Activated T-cell treated with anti-CD3 and anti-CD28 coated beads, Interleukin-2, amount 50 U/mL, for 72 hours (primary cell): ENCODE measurements at regions not wholly inside any gene's neighbourhood (a gene's known extent, or its start where the extent isn't known, plus 50 kb on each side); places are given as distances from the start of the nearest gene placed in this dataset.

Experiments used
- ATAC-seq, 2 donors: fragments of 150-1000 bp; cut with Tn5 transposase; replicated peaks in 1 of 2; 2 replicates each; pipeline ENCODE4 v1.10.0; 2021; ENCODE audit warnings: moderate library complexity in 2 of 2, mild to moderate bottlenecking in 1 of 2
- DNase-seq, 2 donors: peaks; one replicate each; pipeline ENCODE4 v3.0.0; 2021 to 2022; ENCODE audit warnings: mixed read lengths in 1 of 2
- H3K27ac Mint-ChIP-seq: one replicate; pipeline ENCODE4 v1.8.0; 2022; ENCODE audit warnings: mild to moderate bottlenecking, moderate library complexity, mixed read lengths
- H3K27me3 Mint-ChIP-seq: one replicate; pipeline ENCODE4 v1.8.0; 2022; ENCODE audit warnings: low read depth, mixed read lengths
- H3K36me3 Mint-ChIP-seq, 2 donors: one replicate each; pipeline ENCODE4 v1.8.0; 2022; ENCODE audit warnings: mixed read lengths in 2 of 2, mild to moderate bottlenecking in 1 of 2; ENCODE audit not compliant: insufficient read depth in 2 of 2
- H3K4me1 Mint-ChIP-seq: one replicate; pipeline ENCODE4 v1.8.0; 2022; ENCODE audit warnings: low read depth, mixed read lengths
- H3K4me3 Mint-ChIP-seq, 2 donors: one replicate each; pipeline ENCODE4 v1.8.0; 2022; ENCODE audit warnings: mild to moderate bottlenecking in 2 of 2, mixed read lengths in 2 of 2, moderate library complexity in 2 of 2
- H3K9me3 Mint-ChIP-seq, 2 donors: one replicate each; pipeline ENCODE4 v1.8.0; 2022; ENCODE audit warnings: mixed read lengths in 2 of 2

- DNase-seq (no peak), ATAC-seq (no peak)
- no peak overlapping the region for H3K27ac Mint-ChIP-seq
- no peaks in the 10 kb centered on the region for H3K36me3 Mint-ChIP-seq
- H3K4me1 Mint-ChIP-seq = no peaks in the 10 kb centered on the region
- H3K9me3 Mint-ChIP-seq = peaks cover 0 to 3% of the 10 kb centered on the region in 2 donors
- no peak overlapping the region for H3K4me3 Mint-ChIP-seq
- no peaks in the 10 kb centered on the region for H3K27me3 Mint-ChIP-seq
Measured at GRCh38 chr7:121774563-121774962, 98.4 kb upstream of the PTPRZ1 start.

GRCh38 chr7:121766676-121767075, 106.3 kb upstream of the PTPRZ1 start:
- Mint-ChIP-seq H3K4me3 (no peak overlapping the region), H3K27ac (no peak overlapping the region), H3K36me3 (no peaks in the 10 kb centered on the region), H3K9me3 (peaks cover 0 to 1% of the 10 kb centered on the region in 2 donors), H3K4me1 (no peaks in the 10 kb centered on the region), H3K27me3 (no peaks in the 10 kb centered on the region)
- DNase-seq (no peak), ATAC-seq (no peak)

GRCh38 chr7:121761399-121761798, 111.6 kb upstream of the PTPRZ1 start:
- Mint-ChIP-seq H3K36me3 (no peaks in the 10 kb centered on the region), H3K9me3 (peaks cover 0 to 3% of the 10 kb centered on the region in 2 donors), H3K4me3 (no peak overlapping the region), H3K4me1 (no peaks in the 10 kb centered on the region), H3K27me3 (no peaks in the 10 kb centered on the region), H3K27ac (no peak overlapping the region)
- DNase-seq (no peak), ATAC-seq (no peak)

DNA sequence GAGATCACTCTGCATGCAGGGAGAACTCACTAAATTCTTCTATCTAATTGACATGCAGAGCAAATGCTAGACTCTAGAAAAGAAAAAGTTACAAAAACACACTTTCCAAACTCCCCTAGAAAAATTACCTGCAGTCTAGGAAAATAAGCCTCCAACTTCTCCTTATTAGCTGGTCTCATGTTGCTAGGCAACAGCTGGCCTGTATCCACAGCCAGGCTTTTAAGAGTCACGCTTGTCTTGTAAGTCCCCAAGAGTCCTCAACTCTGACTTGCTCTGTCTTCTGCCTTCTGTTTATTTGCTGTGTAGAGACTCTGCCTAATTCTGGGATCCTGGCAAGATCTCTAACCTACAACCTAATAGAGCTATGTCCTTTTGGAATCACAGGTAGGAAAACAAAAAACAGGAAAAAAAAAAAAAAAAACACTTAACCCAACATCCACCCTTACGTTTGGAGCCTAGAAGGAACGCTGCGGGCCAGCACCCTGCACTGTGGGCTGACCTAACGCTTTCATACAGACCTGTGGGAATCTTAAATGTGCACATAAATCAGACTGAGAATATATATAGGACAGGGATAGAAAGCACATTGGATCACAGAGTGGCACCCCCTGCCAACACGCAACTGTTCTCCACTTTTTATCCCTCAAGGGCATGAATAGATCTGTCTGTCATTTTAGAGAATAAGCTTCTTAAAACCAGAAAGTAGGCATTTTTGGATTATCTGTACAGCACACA, 117.0 kb upstream of the PTPRZ1 start:
- H3K4me3 Mint-ChIP-seq = no peak overlapping the region
- H3K27me3 Mint-ChIP-seq = peaks cover 5% of the 10 kb centered on the region
- no peak for ATAC-seq
- H3K9me3 Mint-ChIP-seq = peaks cover 0 to 4% of the 10 kb centered on the region in 2 donors
- H3K4me1 Mint-ChIP-seq = no peaks in the 10 kb centered on the region
- H3K36me3 Mint-ChIP-seq = no peaks in the 10 kb centered on the region
- no peak overlapping the region for H3K27ac Mint-ChIP-seq
- no peak for DNase-seq

- Mint-ChIP-seq H3K27me3 (peaks cover 5% of the 10 kb centered on the region), H3K4me3 (no peak overlapping the region), H3K9me3 (peaks cover 0 to 4% of the 10 kb centered on the region in 2 donors), H3K27ac (no peak overlapping the region), H3K36me3 (no peaks in the 10 kb centered on the region), H3K4me1 (no peaks in the 10 kb centered on the region)
- no peak for DNase-seq
- ATAC-seq = no peak
Measured at GRCh38 chr7:121755286-121755685, 117.7 kb upstream of the PTPRZ1 start.

- no peak for DNase-seq
- H3K4me3 Mint-ChIP-seq = no peak overlapping the region
Measured at GRCh38 chr7:121753944-121754343, 119.0 kb upstream of the PTPRZ1 start.

GRCh38 chr7:121752706-121753105, 120.3 kb upstream of the PTPRZ1 start:
- Mint-ChIP-seq H3K27ac (no peak overlapping the region), H3K4me1 (no peaks in the 10 kb centered on the region), H3K27me3 (peaks cover 5% of the 10 kb centered on the region), H3K36me3 (no peaks in the 10 kb centered on the region), H3K4me3 (no peak overlapping the region), H3K9me3 (peaks cover 0 to 2% of the 10 kb centered on the region in 2 donors)
- DNase-seq = no peak
- no peak for ATAC-seq

More at GRCh38 chr7:121753944-121754343, 119.0 kb upstream of the PTPRZ1 start:
- Mint-ChIP-seq H3K27ac (no peak overlapping the region), H3K36me3 (no peaks in the 10 kb centered on the region), H3K9me3 (peaks cover 0 to 4% of the 10 kb centered on the region in 2 donors), H3K27me3 (peaks cover 5% of the 10 kb centered on the region), H3K4me1 (no peaks in the 10 kb centered on the region)
- no peak for ATAC-seq

GRCh38 chr7:121748546-121748945, 124.4 kb upstream of the PTPRZ1 start:
- ATAC-seq (no peak), DNase-seq (no peak)
- H3K4me1 Mint-ChIP-seq = no peaks in the 10 kb centered on the region
- peaks cover 5% of the 10 kb centered on the region for H3K27me3 Mint-ChIP-seq
- no peaks in the 10 kb centered on the region for H3K36me3 Mint-ChIP-seq
- H3K4me3 Mint-ChIP-seq = no peak overlapping the region
- peaks cover 1 to 2% of the 10 kb centered on the region in 2 donors for H3K9me3 Mint-ChIP-seq
- H3K27ac Mint-ChIP-seq = no peak overlapping the region

DNA sequence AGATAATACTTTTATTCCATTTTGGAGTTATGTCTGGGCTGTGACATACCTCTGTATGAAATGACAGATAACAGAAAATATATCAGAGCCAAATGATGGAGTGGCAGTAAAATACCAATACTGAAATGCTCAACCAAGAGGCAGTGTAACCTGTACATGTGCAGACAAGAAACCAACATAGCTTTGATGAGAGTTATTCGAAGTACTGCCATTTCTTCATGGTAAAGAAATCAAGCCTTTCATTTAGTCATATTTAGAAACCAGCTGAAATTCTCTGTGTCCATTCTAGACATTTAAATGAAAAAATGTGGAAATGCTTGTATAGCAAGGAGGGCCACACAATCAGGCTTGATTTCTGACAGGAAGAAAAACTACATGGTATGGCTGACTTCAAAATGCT, 127.1 kb upstream of the PTPRZ1 start:
- Mint-ChIP-seq H3K9me3 (peaks cover 1 to 2% of the 10 kb centered on the region in 2 donors), H3K4me1 (no peaks in the 10 kb centered on the region)

GRCh38 chr7:121744877-121745276, 128.1 kb upstream of the PTPRZ1 start:
- DNase-seq (no peak), ATAC-seq (no peak)
- Mint-ChIP-seq H3K4me3 (no peak overlapping the region), H3K4me1 (no peaks in the 10 kb centered on the region), H3K9me3 (peaks cover 1 to 2% of the 10 kb centered on the region in 2 donors), H3K27ac (no peak overlapping the region), H3K36me3 (no peaks in the 10 kb centered on the region), H3K27me3 (no peaks in the 10 kb centered on the region)

More for the DNA sequence above, 127.1 kb upstream of the PTPRZ1 start:
- no peak for ATAC-seq
- Mint-ChIP-seq H3K27ac (no peak overlapping the region), H3K36me3 (no peaks in the 10 kb centered on the region), H3K27me3 (no peaks in the 10 kb centered on the region), H3K4me3 (no peak overlapping the region)
- no peak for DNase-seq

DNA sequence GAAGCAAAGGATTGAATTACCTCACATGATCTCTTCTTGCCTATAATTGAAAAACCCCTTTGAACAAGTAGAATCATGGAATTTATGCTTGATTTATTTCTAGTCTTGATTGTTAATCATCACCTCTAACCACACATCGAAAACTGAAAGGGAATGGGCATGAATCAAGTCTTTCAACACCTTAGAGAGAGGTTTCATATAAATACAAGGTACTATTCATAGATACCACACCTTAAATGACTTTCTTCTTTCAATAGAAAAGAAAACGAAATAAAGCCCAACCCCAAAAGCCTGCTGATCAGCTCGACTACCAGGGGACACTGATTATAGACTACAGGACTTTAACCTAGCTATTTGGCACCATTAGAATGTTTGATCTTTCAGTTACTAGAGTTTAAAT, 128.6 kb upstream of the PTPRZ1 start:
- no peak overlapping the region for H3K27ac Mint-ChIP-seq
- no peak for DNase-seq
- no peaks in the 10 kb centered on the region for H3K36me3 Mint-ChIP-seq
- H3K27me3 Mint-ChIP-seq = no peaks in the 10 kb centered on the region
- no peaks in the 10 kb centered on the region for H3K4me1 Mint-ChIP-seq
- ATAC-seq = no peak
- no peak overlapping the region for H3K4me3 Mint-ChIP-seq
- H3K9me3 Mint-ChIP-seq = peaks cover 1 to 2% of the 10 kb centered on the region in 2 donors

DNA sequence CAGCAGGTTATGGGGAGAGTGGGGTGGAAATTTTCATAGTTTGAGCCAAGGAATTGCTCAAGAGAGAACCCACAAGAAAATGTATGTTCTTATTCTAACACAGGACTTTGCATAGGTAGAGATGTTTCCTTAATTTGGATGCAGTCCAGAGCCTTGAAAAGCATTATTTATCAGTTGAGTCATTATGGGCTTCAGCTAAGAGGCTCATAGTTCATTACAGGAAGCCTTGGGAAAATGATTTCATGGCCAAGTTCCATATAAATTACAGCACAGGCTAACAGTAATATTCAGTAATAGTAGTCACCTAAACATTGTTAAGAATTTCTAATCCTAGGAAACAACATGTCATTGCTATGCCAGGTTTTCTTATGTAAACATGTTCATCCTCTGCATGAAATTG, 131.1 kb upstream of the PTPRZ1 start:
- Mint-ChIP-seq H3K9me3 (peaks cover 1 to 4% of the 10 kb centered on the region in 2 donors), H3K36me3 (peaks cover 0 to 3% of the 10 kb centered on the region in 2 donors), H3K4me1 (no peaks in the 10 kb centered on the region), H3K4me3 (no peak overlapping the region), H3K27ac (no peak overlapping the region), H3K27me3 (no peaks in the 10 kb centered on the region)
- ATAC-seq = no peak
- no peak for DNase-seq

- H3K27me3 Mint-ChIP-seq = no peaks in the 10 kb centered on the region
- peaks cover 0 to 3% of the 10 kb centered on the region in 2 donors for H3K36me3 Mint-ChIP-seq
- no peak for ATAC-seq
- peaks cover 0 to 4% of the 10 kb centered on the region in 2 donors for H3K9me3 Mint-ChIP-seq
- no peak for DNase-seq
- H3K4me3 Mint-ChIP-seq = no peak overlapping the region
- no peaks in the 10 kb centered on the region for H3K4me1 Mint-ChIP-seq
- H3K27ac Mint-ChIP-seq = no peak overlapping the region
Measured at GRCh38 chr7:121739465-121739864, 133.5 kb upstream of the PTPRZ1 start.

- no peak for ATAC-seq
- H3K9me3 Mint-ChIP-seq = peaks cover 4 to 5% of the 10 kb centered on the region in 2 donors
Measured at GRCh38 chr7:121730869-121731268, 142.1 kb upstream of the PTPRZ1 start.

More at GRCh38 chr7:121730869-121731268, 142.1 kb upstream of the PTPRZ1 start:
- DNase-seq = no peak
- H3K27ac Mint-ChIP-seq = no peak overlapping the region
- no peaks in the 10 kb centered on the region for H3K4me1 Mint-ChIP-seq
- H3K4me3 Mint-ChIP-seq = no peak overlapping the region
- no peaks in the 10 kb centered on the region for H3K27me3 Mint-ChIP-seq
- peaks cover 3% of the 10 kb centered on the region in 2 donors for H3K36me3 Mint-ChIP-seq
